Erythroblast (primary cell): ENCODE measurements at regions not wholly inside any gene's neighbourhood (a gene's known extent, or its start where the extent isn't known, plus 50 kb on each side); places are given as distances from the start of the nearest gene placed in this dataset.

Source experiments
- GATA1 ChIP-seq: IDR thresholded peaks from 2 replicates; pipeline ENCODE4 v1.6.1; 2011; ENCODE audit warnings: low read depth, mild to moderate bottlenecking, control low read depth, low read length, moderate library complexity
- POLR2A ChIP-seq: IDR thresholded peaks from 2 replicates; pipeline ENCODE4 v1.6.1; 2011; ENCODE audit warnings: mild to moderate bottlenecking, low read length

GRCh38 chr1:213340593-213340992 lies 289.6 kb downstream of the RPS6KC1 start:
- TF ChIP-seq POLR2A (no peak), GATA1 (no peak)
